Loucy (cell line): ENCODE measurements at regions not wholly inside any gene's neighbourhood (a gene's known extent, or its start where the extent isn't known, plus 50 kb on each side); places are given as distances from the start of the nearest gene placed in this dataset.
"Not testable (repeated sequence)": the region's sequence is repeated elsewhere in the genome, so short reads cannot be mapped to it uniquely, and the experiment has no call there.

ENCODE experiments used
- H2AFZ ChIP-seq: fragments of 200-600 bp; sonication (generic); 2 replicates; pipeline ENCODE4 v1.6.0; 2016; ENCODE audit warnings: antibody characterized with exemption, mild to moderate bottlenecking, low read length, moderate library complexity
- H3F3A ChIP-seq: fragments of 200-600 bp; 2 replicates; pipeline ENCODE4 v1.6.0; 2016; ENCODE audit warnings: antibody characterized with exemption, low read depth, mild to moderate bottlenecking
- H3K27me3 ChIP-seq: fragments of 200-600 bp; sonication (generic); 2 replicates; pipeline ENCODE4 v1.6.1; 2014; ENCODE audit warnings: low read length, mild to moderate bottlenecking; ENCODE audit not compliant: insufficient read depth, poor library complexity, severe bottlenecking
- H3K36me3 ChIP-seq: fragments of 200-600 bp; sonication (generic); 2 replicates; pipeline ENCODE4 v1.6.1; 2016; ENCODE audit warnings: low read length; ENCODE audit not compliant: insufficient read depth
- H3K4me1 ChIP-seq: fragments of 200-600 bp; sonication (generic); 2 replicates; pipeline ENCODE4 v1.5.1; 2014; ENCODE audit warnings: low read length, mild to moderate bottlenecking; ENCODE audit not compliant: insufficient read depth, poor library complexity, severe bottlenecking
- H3K4me2 ChIP-seq: fragments of 200-600 bp; sonication (generic); 2 replicates; pipeline ENCODE4 v1.6.0; 2014; ENCODE audit warnings: antibody characterized with exemption, low read length, low read depth, mild to moderate bottlenecking; ENCODE audit not compliant: poor library complexity, severe bottlenecking
- H3K4me3 ChIP-seq: fragments of 200-600 bp; sonication (generic); 2 replicates; pipeline ENCODE4 v1.5.1; 2014; ENCODE audit warnings: low read length, mild to moderate bottlenecking, mixed read lengths; ENCODE audit not compliant: poor library complexity, severe bottlenecking
- H3K79me2 ChIP-seq: fragments of 200-600 bp; sonication (generic); 2 replicates; pipeline ENCODE4 v1.6.1; 2014; ENCODE audit warnings: low read length; ENCODE audit not compliant: insufficient read depth
- H3K9ac ChIP-seq: fragments of 200-600 bp; sonication (generic); 2 replicates; pipeline ENCODE4 v1.6.0; 2014; ENCODE audit warnings: mild to moderate bottlenecking, low read depth, low read length, moderate library complexity; ENCODE audit not compliant: poor library complexity, severe bottlenecking
- H3K9me2 ChIP-seq: fragments of 200-600 bp; sonication (generic); replicated peaks from 2 replicates; pipeline ENCODE4 v1.6.1; 2016; ENCODE audit warnings: low read depth, low read length, mixed read lengths
- H3K9me3 ChIP-seq: fragments of 200-600 bp; sonication (generic); 2 replicates; pipeline ENCODE4 v1.6.1; 2014; ENCODE audit warnings: mild to moderate bottlenecking, antibody characterized with exemption, low read length, low read depth; ENCODE audit not compliant: insufficient read depth
- H4K20me1 ChIP-seq: fragments of 200-600 bp; sonication (generic); 2 replicates; pipeline ENCODE4 v1.6.0; 2014; ENCODE audit warnings: antibody characterized with exemption, low read length, mild to moderate bottlenecking; ENCODE audit not compliant: insufficient read depth, poor library complexity, severe bottlenecking
- EZH2phosphoT487 ChIP-seq: fragments of 200-600 bp; IDR thresholded peaks from 2 replicates; pipeline ENCODE4 v1.6.1; 2018; ENCODE audit warnings: antibody characterized with exemption, mild to moderate bottlenecking, moderate library complexity, borderline replicate concordance
- TF ChIP-seq, protein P1 (sequence below): fragments of 200-600 bp; sonication (generic); conservative IDR thresholded peaks from 2 replicates; pipeline ENCODE4 v1.5.1; 2014; ENCODE audit warnings: mild to moderate bottlenecking, antibody characterized with exemption, low read length

DNA sequence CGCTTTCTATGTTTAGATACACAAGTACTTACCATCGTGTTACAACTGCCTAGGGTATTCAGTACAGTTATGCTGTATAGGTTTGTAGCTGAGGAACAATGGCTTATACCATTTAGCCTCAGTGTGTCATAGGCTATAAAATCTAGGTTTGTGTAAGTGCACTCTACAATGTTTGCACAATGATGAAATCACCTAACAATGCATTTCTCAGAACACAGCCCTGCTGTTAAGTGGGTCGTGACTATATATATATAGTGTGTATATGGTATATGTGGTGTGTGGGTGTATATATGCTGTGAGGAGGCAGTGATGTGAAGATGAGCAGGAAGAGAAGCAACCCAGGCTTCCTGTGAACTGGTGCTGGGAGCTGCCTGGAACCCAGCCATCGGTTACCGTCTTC lies 65.6 kb upstream of the MKI67 start:
- Histone ChIP-seq H3K27me3 (no peaks in the 10 kb centered on the region), H3K4me2 (no peak overlapping the region), H2AFZ (no peak overlapping the region), H3K36me3 (no peaks in the 10 kb centered on the region), H3K9me2 (no peaks in the 10 kb centered on the region), H4K20me1 (no peaks in the 10 kb centered on the region), H3K9ac (no peak overlapping the region), H3K9me3 (no peaks in the 10 kb centered on the region), H3K79me2 (peaks cover 78% of the 10 kb centered on the region), H3K4me3 (no peak overlapping the region), H3K4me1 (peaks cover 35% of the 10 kb centered on the region), H3F3A (peaks cover 6% of the 10 kb centered on the region; the same call in 1 of the 2 replicates)
- TF ChIP-seq, protein P1, sequence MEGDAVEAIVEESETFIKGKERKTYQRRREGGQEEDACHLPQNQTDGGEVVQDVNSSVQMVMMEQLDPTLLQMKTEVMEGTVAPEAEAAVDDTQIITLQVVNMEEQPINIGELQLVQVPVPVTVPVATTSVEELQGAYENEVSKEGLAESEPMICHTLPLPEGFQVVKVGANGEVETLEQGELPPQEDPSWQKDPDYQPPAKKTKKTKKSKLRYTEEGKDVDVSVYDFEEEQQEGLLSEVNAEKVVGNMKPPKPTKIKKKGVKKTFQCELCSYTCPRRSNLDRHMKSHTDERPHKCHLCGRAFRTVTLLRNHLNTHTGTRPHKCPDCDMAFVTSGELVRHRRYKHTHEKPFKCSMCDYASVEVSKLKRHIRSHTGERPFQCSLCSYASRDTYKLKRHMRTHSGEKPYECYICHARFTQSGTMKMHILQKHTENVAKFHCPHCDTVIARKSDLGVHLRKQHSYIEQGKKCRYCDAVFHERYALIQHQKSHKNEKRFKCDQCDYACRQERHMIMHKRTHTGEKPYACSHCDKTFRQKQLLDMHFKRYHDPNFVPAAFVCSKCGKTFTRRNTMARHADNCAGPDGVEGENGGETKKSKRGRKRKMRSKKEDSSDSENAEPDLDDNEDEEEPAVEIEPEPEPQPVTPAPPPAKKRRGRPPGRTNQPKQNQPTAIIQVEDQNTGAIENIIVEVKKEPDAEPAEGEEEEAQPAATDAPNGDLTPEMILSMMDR, result no peak
- no peak for TF ChIP-seq EZH2phosphoT487

DNA sequence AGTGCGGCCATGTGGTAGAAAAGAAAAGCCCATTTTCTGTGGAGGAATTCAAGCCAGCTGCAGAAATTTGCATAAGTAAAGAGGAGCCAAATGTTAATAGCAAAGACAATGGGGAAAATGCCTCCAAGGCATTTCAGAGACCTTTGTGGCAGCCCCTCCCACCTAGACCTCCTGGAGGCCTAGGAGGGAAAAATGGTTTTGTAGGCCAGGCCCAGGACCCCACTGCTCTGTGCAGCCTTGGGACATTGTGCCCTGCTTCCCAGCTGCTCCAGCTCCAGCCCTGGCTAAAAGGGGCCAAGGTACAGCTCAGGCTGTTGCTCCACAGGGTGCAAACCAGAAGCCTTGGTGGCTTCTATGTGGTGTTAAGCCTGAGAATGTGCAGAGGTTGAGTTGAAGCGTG lies 75.6 kb upstream of the MKI67 start:
- not testable (repeated sequence) for H3F3A ChIP-seq, H3K27me3 ChIP-seq, H3K4me2 ChIP-seq, H4K20me1 ChIP-seq, H3K4me3 ChIP-seq, H3K9me2 ChIP-seq, H2AFZ ChIP-seq, H3K4me1 ChIP-seq, H3K9ac ChIP-seq
- Histone ChIP-seq H3K79me2 (peaks cover 60% of the 10 kb centered on the region; the same call in 1 of the 2 replicates), H3K36me3 (peaks cover 20% of the 10 kb centered on the region; the same call in 1 of the 2 replicates), H3K9me3 (peaks cover 27% of the 10 kb centered on the region)

DNA sequence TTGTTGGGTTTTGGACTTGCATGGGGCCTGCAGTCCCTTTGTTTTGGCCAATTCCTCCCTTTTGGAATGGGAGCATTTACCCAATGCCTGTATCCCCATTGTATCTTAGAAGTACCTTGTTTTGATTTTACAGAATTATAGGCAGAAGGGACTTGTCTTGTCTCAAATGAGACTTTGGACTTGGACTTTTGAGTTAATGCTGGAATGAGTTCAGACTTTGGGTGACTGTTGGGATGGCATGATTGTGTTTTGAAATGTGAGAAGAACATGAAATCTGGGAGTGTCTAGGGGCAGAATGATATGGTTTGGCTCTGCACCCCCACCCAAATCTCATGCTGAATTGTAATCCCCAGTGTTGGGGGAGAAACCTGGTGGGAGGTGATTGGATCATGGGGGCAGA lies 76.8 kb upstream of the MKI67 start:
- Histone ChIP-seq H2AFZ (no peak overlapping the region), H3K4me1 (peaks cover 1% of the 10 kb centered on the region), H3K9ac (no peak overlapping the region), H3F3A (no peaks in the 10 kb centered on the region), H3K9me3 (peaks cover 27% of the 10 kb centered on the region), H4K20me1 (no peaks in the 10 kb centered on the region), H3K9me2 (no peaks in the 10 kb centered on the region), H3K27me3 (no peaks in the 10 kb centered on the region), H3K79me2 (peaks cover 53% of the 10 kb centered on the region; the same call in 1 of the 2 replicates), H3K36me3 (peaks cover 20% of the 10 kb centered on the region; the same call in 1 of the 2 replicates), H3K4me2 (no peak overlapping the region), H3K4me3 (no peak overlapping the region)
- TF ChIP-seq, protein P1, result no peak
- no peak for TF ChIP-seq EZH2phosphoT487

DNA sequence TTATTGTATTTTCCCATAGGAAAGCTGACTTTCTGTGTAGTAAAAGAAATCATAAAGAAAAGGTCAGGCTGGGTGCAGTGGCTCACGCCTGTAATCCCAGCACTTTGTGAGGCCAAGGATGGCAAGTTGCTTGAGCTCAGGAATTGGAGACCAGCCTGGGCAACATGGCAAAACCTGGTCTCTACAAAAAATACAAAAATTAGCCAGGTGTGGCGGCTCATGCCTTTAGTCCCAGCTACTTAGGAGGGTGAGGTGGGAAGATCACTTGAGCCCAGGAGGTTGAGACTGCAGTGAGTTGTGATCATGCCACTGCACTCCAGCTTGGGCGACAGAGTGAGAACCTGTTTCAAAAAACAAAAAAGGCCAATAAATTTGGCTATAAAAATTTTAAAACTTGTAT lies 79.4 kb upstream of the MKI67 start:
- not testable (repeated sequence) for H3F3A ChIP-seq, H3K9ac ChIP-seq, H2AFZ ChIP-seq, H3K4me2 ChIP-seq, H3K27me3 ChIP-seq, H3K4me3 ChIP-seq, H3K9me2 ChIP-seq, H4K20me1 ChIP-seq
- Histone ChIP-seq H3K4me1 (peaks cover 13% of the 10 kb centered on the region), H3K9me3 (peaks cover 23% of the 10 kb centered on the region), H3K36me3 (peaks cover 11% of the 10 kb centered on the region; the same call in 1 of the 2 replicates), H3K79me2 (peaks cover 30% of the 10 kb centered on the region; the same call in 1 of the 2 replicates)
